HG02973 (cell line): ENCODE measurements at regions not wholly inside any gene's neighbourhood (a gene's known extent, or its start where the extent isn't known, plus 50 kb on each side); places are given as distances from the start of the nearest gene placed in this dataset.

Experiments
- ATAC-seq: cut with Tn5 transposase; IDR thresholded peaks from one replicate; pipeline ENCODE4 v1.9.1; 2021; ENCODE audit warnings: moderate library complexity; ENCODE audit not compliant: unreplicated experiment

GRCh38 chr16:80427795-80428194 is 113.0 kb upstream of the DYNLRB2 start:
- no peak for ATAC-seq

GRCh38 chr16:80418517-80419355 is 122.1 kb upstream of the DYNLRB2 start:
- no peak for ATAC-seq

- no peak for ATAC-seq
These were observed 123.0 kb upstream of the DYNLRB2 start for GRCh38 chr16:80417706-80418271.

DNA sequence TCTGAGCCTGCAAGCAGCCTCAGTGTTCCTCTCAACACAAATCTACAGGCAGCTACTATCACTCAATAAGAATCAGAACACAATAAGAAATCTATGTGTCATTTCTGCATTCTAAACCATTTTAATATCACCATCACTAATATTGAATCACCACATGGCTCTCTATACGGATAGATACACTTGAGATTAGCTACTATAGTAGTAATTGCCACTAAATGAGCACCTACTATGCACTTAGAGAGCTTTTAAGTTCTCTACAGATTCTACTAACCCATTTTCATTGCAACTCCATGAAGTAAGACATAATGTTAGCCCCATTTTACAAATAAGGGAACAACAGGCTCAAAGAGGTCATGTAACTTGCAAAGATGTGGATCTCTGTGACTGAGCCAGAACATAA is 132.8 kb upstream of the DYNLRB2 start:
- no peak for ATAC-seq

DNA sequence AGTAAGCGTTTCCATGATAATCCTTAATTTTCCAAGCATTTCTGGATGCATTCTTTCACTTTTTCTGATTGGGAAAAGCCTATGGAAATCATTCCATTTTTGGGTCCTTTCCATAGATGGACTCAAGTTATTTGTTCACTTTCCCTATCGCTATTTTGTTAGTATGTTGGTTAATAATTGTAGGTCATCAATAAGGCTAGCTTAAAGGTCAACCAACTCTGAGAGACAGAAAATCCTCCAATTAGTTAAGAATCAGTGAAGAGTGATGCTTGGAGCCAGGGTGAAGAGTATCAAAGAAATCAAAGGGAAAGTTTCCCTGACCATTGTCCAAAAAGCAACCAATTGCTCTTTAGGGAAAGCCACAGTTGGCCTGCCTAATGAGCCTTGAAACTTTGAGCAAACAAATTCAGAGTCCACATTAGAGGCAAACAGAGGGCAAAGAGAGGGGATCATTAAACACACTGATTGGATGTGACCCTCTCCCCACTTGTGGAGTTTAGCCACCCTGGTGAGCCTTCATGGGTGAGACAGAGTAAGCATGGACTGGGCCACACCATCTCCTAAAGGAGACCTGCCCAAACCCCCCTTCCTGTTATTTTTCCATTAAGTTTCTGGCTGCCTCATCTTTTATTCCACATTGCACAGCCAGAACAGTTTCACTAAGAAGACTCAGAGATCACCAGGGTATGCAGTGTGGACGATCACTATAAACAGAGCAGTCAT is 133.4 kb upstream of the DYNLRB2 start:
- ATAC-seq: no peak

- no peak for ATAC-seq
These were observed 135.9 kb upstream of the DYNLRB2 start for GRCh38 chr16:80404847-80405246.

DNA sequence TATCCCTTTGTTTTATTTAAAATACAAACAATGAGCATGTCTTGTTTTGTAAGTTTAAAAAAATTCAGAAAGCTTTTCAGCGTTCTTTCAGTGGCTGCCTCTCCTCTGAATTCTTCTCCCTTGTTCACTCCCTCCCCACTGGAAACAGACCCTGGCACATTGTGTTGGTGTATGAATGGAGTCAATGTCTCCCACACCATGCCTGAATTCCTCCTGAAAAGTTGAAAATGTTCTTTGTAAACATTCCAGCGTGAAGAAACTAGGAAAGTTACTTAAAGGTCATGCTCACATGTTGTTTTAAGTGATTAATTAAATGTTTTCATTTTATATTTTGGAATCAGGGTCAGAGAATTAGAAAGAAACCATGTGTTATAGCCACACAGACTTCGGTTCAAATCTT is 136.9 kb upstream of the DYNLRB2 start:
- no peak for ATAC-seq

GRCh38 chr16:80390871-80391489 is 149.8 kb upstream of the DYNLRB2 start:
- ATAC-seq: no peak

DNA sequence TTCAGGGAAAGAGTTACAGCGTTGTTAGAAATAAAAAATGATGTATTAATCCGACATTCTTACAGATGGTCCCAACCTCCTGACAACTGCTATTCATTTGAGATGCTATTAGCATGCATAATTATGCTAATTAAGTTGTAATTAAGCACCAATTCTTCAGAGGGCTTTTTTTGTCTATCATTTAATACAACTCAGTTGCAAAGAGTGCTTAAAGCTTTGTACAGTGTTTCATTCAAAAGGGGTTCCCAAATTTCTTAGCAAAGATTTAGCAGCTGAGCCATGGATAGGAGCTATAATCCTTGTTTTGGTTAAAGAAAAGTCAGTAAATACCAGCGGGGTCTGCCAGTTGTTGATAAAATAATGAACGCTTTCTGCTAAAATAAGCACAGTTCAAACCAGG is 150.7 kb upstream of the DYNLRB2 start:
- ATAC-seq: no peak

DNA sequence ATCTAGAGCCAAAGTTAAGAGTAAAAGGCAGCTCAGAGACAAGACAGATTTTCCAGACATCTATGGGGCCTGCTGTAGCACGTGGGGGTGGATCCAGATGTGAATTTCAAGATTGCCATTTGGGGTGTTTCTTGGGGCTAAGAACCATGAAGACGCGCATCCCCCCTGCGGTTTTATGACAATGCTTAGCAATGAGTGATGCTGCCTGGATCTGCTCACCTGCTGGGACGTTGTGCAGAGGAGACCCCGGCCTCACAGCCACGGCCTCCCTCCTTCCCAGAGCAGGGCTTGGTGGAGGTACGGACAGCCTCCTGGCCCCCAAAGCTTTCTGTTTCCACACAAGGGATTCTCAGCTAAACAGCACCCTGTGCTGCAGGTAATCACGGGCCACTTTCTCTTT is 151.5 kb upstream of the DYNLRB2 start:
- no peak for ATAC-seq

- ATAC-seq: no peak
These were observed 153.4 kb upstream of the DYNLRB2 start for GRCh38 chr16:80387318-80387921.

- ATAC-seq: no peak
These were observed 155.9 kb upstream of the DYNLRB2 start for GRCh38 chr16:80384862-80385261.

DNA sequence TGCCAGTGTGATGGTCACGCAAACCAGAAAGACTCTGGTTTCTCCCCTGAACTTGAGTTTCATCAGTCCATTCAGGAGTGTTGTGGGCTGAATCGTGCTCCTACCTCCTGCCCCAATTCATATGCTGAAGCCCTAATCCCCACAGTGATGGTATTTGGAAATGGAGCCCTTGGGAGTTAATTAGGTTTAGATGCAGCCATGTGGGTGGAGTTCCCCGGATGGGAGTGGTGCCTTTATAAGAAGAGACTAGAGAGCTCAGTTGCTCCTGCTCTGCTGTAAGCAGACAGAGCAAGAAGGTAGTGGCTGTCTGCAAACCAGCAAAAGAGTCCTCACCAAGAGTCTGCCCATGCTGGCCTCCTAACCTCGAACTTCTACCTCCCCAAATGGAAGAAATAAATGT is 160.3 kb upstream of the DYNLRB2 start:
- ATAC-seq: no peak

DNA sequence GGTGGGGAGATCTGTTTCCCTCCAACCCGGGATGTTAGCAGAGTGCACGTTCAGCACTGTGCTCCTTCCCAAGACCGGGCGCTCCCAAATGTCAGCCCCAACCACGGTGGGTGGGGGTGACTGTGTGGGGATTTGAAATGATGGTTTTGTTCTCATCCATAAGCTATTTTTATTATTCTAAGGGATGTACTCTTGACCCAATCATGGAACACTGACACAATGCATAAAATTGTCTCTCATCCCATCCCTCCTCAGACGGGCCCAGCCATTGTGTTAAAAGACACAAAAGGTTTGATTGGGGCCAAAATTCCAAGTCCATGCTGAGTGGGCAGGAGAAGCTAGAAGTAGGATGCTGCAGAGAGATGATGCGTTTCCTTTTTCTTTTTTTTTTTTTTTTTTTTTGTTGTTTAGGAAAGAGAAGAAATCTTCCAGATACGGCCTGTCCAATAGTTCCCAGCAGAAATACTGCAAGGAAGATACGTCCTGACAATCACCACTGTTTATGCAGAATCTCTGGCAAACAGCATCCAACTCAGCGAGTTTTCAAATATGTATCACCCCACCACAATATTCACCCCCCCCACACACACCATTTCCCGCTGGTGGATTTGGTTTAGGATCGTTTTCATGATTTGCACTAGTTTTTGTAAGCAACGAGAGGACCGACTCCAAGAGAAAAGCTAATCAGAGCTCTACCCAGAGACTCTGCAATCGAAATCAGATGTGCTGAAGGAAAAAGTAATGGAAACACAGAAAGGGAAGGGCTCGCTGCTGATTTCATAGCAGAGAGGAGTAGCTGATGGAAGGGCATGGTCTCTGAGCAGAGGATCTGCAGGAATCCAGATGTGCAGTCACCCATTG is 163.5 kb upstream of the DYNLRB2 start:
- ATAC-seq: no peak

DNA sequence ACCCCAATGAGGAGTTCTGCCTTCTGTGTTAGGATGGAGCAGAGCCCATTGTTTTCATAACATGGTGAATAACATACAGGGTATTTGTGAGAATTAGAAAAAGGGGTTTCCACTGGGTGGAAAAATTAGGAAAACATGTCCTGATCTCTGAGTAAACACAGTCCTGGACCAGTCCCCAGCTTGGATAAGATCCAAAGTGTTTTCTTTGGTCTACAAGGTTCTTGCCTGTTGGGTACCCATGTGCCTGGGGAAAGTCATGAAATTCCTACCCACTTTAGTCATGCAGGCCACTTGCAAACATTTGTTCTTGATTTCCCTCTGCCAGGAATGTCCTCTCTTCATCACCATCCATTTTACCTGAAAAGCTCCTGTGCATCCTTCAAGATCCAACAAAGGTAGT is 164.8 kb upstream of the DYNLRB2 start:
- ATAC-seq: no peak

GRCh38 chr16:80375513-80375912 is 165.3 kb upstream of the DYNLRB2 start:
- no peak for ATAC-seq

GRCh38 chr16:80372341-80372740 is 168.5 kb upstream of the DYNLRB2 start:
- no peak for ATAC-seq

DNA sequence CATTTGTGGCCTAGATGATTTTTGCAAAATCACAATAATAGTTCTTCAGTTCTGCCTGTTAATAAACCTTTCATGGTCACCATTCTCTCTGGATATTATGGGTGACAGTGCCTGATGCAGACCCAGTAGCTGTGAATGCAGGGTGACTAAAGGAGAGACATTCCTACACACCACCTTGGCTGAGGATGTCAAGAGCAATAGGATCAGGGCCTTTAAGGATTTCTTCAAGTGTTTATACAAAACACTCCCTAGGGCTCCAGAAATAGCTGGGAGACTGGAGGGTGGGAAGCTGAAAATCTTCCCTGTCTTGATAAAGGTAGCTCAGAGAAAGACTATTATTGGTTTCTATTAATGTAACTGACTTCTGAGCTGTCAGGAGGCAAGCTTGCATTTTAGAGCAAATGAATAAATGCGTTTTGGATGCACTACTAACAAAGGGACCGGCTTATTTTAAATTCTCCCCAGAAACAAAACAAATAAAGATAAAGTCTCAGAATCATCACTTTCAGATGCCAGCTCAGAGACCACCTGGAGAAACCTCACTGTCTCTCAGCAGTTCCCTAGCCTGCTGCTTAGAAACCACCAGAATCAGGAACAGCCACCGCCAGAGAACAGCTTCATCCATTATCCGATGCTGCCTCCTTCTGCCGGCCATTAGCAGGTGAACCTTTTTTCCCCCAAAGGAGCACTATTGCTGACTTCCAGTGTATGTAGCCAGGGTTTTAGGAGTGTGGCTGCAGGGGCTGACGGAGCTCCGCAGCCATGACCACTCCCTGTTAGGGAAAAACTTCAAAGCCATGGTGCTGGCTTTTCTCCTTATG is 171.4 kb upstream of the DYNLRB2 start:
- ATAC-seq: no peak

GRCh38 chr16:80367037-80367658 is 173.6 kb upstream of the DYNLRB2 start:
- no peak for ATAC-seq
